Common myeloid progenitor, CD34-positive (primary cell): ENCODE measurements at regions not wholly inside any gene's neighbourhood (a gene's known extent, or its start where the extent isn't known, plus 50 kb on each side); places are given as distances from the start of the nearest gene placed in this dataset.

Source experiments
- CTCF ChIA-PET: fragments of 350-600 bp; sonication (Branson Sonifier 250); formaldehyde crosslinking; loops from one replicate; lab custom pipeline; 2021; ENCODE audit warnings: antibody characterized with exemption; lab: Charles Lee
- POLR2A ChIA-PET: fragments of 350-600 bp; sonication (Branson Sonifier 250); formaldehyde crosslinking; loops from one replicate; lab custom pipeline; 2021; ENCODE audit warnings: antibody characterized with exemption; lab: Charles Lee
- DNase-seq, 3 donors: peaks; one replicate each; pipeline versions ENCODE4 v3.0.0 to v3.0.0-alpha.2; 2013
- H3K27ac ChIP-seq, 2 experiments: 1 replicate in 1 of 2; 2 replicates in 1 of 2; pipeline ENCODE4 v1.7.0; 2013; ENCODE audit warnings: inconsistent platforms in 2 of 2, low read length in 2 of 2, mild to moderate bottlenecking in 2 of 2, low read depth in 1 of 2, moderate library complexity in 1 of 2; ENCODE audit not compliant: severe bottlenecking in 2 of 2, insufficient read depth in 1 of 2, poor library complexity in 1 of 2
- H3K27me3 ChIP-seq, 5 experiments: replicated peaks in 2 of 5; 1 replicate in 3 of 5; 2 replicates in 2 of 5; pipeline versions ENCODE4 v1.6.1 to v1.7.0; 2013; ENCODE audit warnings: low read length in 4 of 5, mild to moderate bottlenecking in 2 of 5, moderate library complexity in 2 of 5, inconsistent platforms in 1 of 5; ENCODE audit not compliant: insufficient read depth in 5 of 5, control insufficient read depth in 4 of 5
- H3K36me3 ChIP-seq, 4 experiments: 1 replicate in 2 of 4; 2 replicates in 2 of 4; pipeline versions ENCODE4 v1.6.1 to v1.7.0; 2013; ENCODE audit warnings: low read length in 3 of 4, control low read depth in 1 of 4, mild to moderate bottlenecking in 1 of 4; ENCODE audit not compliant: control insufficient read depth in 4 of 4, insufficient read depth in 4 of 4
- H3K4me1 ChIP-seq, 4 experiments: 1 replicate in 3 of 4; 2 replicates in 1 of 4; pipeline versions ENCODE4 v1.6.1 to v1.7.1; 2013; ENCODE audit warnings: low read length in 3 of 4, mild to moderate bottlenecking in 3 of 4, control low read depth in 1 of 4, inconsistent platforms in 1 of 4, moderate library complexity in 1 of 4; ENCODE audit not compliant: control insufficient read depth in 4 of 4, insufficient read depth in 4 of 4; ENCODE audit errors: control extremely low read depth in 1 of 4
- H3K4me3 ChIP-seq, 7 experiments: 1 replicate in 4 of 7; 2 replicates in 3 of 7; pipeline versions ENCODE4 v1.5.1 to v1.7.0; 2013; ENCODE audit warnings: mild to moderate bottlenecking in 7 of 7, low read length in 6 of 7, moderate library complexity in 6 of 7, inconsistent platforms in 2 of 7, low read depth in 2 of 7, control low read depth in 1 of 7; ENCODE audit not compliant: insufficient read depth in 4 of 7, control insufficient read depth in 1 of 7; ENCODE audit errors: extremely low read depth in 1 of 7
- H3K9me3 ChIP-seq, 5 experiments: 1 replicate in 4 of 5; 2 replicates in 1 of 5; pipeline versions ENCODE4 v1.6.1 to v1.7.1; 2013; ENCODE audit warnings: low read length in 4 of 5, mild to moderate bottlenecking in 2 of 5, inconsistent platforms in 1 of 5, low read depth in 1 of 5, moderate library complexity in 1 of 5; ENCODE audit not compliant: control insufficient read depth in 4 of 5, insufficient read depth in 2 of 5; ENCODE audit errors: control extremely low read depth in 1 of 5
- WGBS: methylation state at CpG from one replicate; pipeline ENCODE4 v1.1.5; 2013; ENCODE audit not compliant: insufficient coverage; 5-methylcytosine and 5-hydroxymethylcytosine counted together

GRCh38 chr7:13174991-13175390 lies 487.6 kb downstream of the ARL4A start:
- Histone ChIP-seq H3K27me3 (no peaks in the 10 kb centered on the region), H3K36me3 (no peaks in the 10 kb centered on the region), H3K4me1 (peaks cover 0 to 3% (median 0%) of the 10 kb centered on the region in 4 experiments), H3K4me3 (no peak overlapping the region), H3K27ac (no peak overlapping the region), H3K9me3 (no peaks in the 10 kb centered on the region)
- DNase-seq: no peak
- ChIA-PET POLR2A (no interaction called here), CTCF (interaction anchor here (1.7 kb wide), 1 partner anchor 9 kb away, joined by 5 read pairs; no protein-coding TSS in a partner anchor)
- WGBS: no CpG with 5 or more reads among the region's 1 CpG

- Histone ChIP-seq H3K36me3 (no peaks in the 10 kb centered on the region), H3K4me3 (no peak overlapping the region), H3K27me3 (no peaks in the 10 kb centered on the region), H3K27ac (no peak overlapping the region), H3K9me3 (no peaks in the 10 kb centered on the region), H3K4me1 (peaks cover 0 to 5% (median 0%) of the 10 kb centered on the region in 4 experiments)
- ChIA-PET CTCF (no interaction called here), POLR2A (no interaction called here)
- 100% methylated on average over 4 of the region's 5 CpGs for WGBS
- DNase-seq: peak in 1 of 3 donors; percentile 13
Measured at GRCh38 chr7:13179011-13179582, 491.7 kb downstream of the ARL4A start.

GRCh38 chr7:13179775-13180523 lies 492.5 kb downstream of the ARL4A start:
- Histone ChIP-seq H3K4me3 (no peak overlapping the region), H3K27me3 (no peaks in the 10 kb centered on the region), H3K27ac (no peak overlapping the region), H3K9me3 (no peaks in the 10 kb centered on the region), H3K36me3 (no peaks in the 10 kb centered on the region), H3K4me1 (peaks cover 0 to 5% (median 0%) of the 10 kb centered on the region in 4 experiments)
- WGBS: 100% methylated on average over 1 of the region's 5 CpGs
- no peak for DNase-seq
- POLR2A ChIA-PET: no interaction called here
- CTCF ChIA-PET: interaction anchor here (0.5 kb wide), 1 partner anchor 1517 kb away, joined by 3 read pairs; no protein-coding TSS in a partner anchor

- ChIA-PET POLR2A (no interaction called here), CTCF (no interaction called here)
- Histone ChIP-seq H3K9me3 (no peaks in the 10 kb centered on the region), H3K4me3 (no peak overlapping the region), H3K4me1 (peaks cover 0 to 1% (median 0%) of the 10 kb centered on the region in 4 experiments), H3K27ac (no peak overlapping the region), H3K27me3 (no peaks in the 10 kb centered on the region), H3K36me3 (no peaks in the 10 kb centered on the region)
- no peak for DNase-seq
- WGBS: 88% methylated on average over 1 of the region's 3 CpGs
Measured at GRCh38 chr7:13181216-13181615, 493.8 kb downstream of the ARL4A start.

- ChIA-PET CTCF (no interaction called here), POLR2A (no interaction called here)
- Histone ChIP-seq H3K36me3 (no peaks in the 10 kb centered on the region), H3K4me3 (no peak overlapping the region), H3K27me3 (no peaks in the 10 kb centered on the region), H3K27ac (no peak overlapping the region), H3K4me1 (peaks cover 0 to 1% (median 0%) of the 10 kb centered on the region in 4 experiments), H3K9me3 (no peaks in the 10 kb centered on the region)
- no peak for DNase-seq
Measured at GRCh38 chr7:13185139-13185538, 497.7 kb downstream of the ARL4A start.

- no peaks in the 10 kb centered on the region for H3K27me3 ChIP-seq
- no peak overlapping the region for H3K27ac ChIP-seq
- DNase-seq: no peak
- POLR2A ChIA-PET: no interaction called here
- H3K9me3 ChIP-seq: no peaks in the 10 kb centered on the region
- H3K4me3 ChIP-seq: no peak overlapping the region
- no peaks in the 10 kb centered on the region for H3K4me1 ChIP-seq
- CTCF ChIA-PET: no interaction called here
- WGBS: 92% methylated on average over 3 of the region's 5 CpGs
- H3K36me3 ChIP-seq: no peaks in the 10 kb centered on the region
Measured at GRCh38 chr7:13188236-13188805, 500.9 kb downstream of the ARL4A start.

- Histone ChIP-seq H3K27ac (no peak overlapping the region), H3K4me3 (no peak overlapping the region), H3K4me1 (no peaks in the 10 kb centered on the region), H3K36me3 (no peaks in the 10 kb centered on the region), H3K9me3 (no peaks in the 10 kb centered on the region), H3K27me3 (no peaks in the 10 kb centered on the region)
- POLR2A ChIA-PET: no interaction called here
- CTCF ChIA-PET: no interaction called here
- WGBS: 100% methylated on average over 1 of the region's 1 CpG
- DNase-seq: no peak
Measured at GRCh38 chr7:13188922-13189321, 501.5 kb downstream of the ARL4A start.
